ENCODE measurements at regions not wholly inside any gene's neighbourhood (a gene's known extent, or its start where the extent isn't known, plus 50 kb on each side); places are given as distances from the start of the nearest gene placed in this dataset.

DNA sequence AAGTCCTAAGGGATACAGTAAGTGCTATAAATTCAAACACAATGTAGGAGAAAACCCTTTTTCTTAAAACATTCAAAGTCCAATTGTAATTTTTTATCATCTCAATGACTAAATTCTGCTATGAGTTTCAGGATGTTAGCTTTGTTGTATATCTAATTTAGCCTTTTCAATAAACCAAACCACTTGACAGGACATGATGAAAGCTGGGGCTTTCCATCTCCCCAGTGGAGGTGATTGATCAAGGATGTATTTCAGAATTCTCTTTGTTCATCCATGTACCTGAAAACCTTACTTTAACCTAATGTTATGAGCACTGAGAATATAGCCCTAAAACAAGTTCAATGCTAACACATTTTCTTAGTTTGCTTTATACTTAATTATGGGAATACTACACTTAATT is 639.0 kb upstream of the ITGA1 start:
- TF ChIP-seq CTCF (conservative IDR thresholded peaks at IDR 0.05) (no peak), ZFX (IDR thresholded peaks at IDR 0.05) (no peak)

All from C4-2B (cell line).